GM12878 (cell line): ENCODE measurements at regions not wholly inside any gene's neighbourhood (a gene's known extent, or its start where the extent isn't known, plus 50 kb on each side); places are given as distances from the start of the nearest gene placed in this dataset.

Experiments used
- ATAC-seq: fragments of 200-7000 bp; cut with Tn5 transposase; 3 replicates; pipeline ENCODE4 v1.9.1; 2020; ENCODE audit warnings: mild to moderate bottlenecking, moderate library complexity
- BruUV-seq: library from RNA; stranded (reverse); fragments of 400-500 nt; replicated peaks from 2 replicates; lab custom pipeline; 2021; lab: Mats Ljungman, UMichigan
- CTCF ChIA-PET: fragments of 300-600 bp; sonication (Branson Sonifier 250); formaldehyde crosslinking; extraction: SDS; loops from one replicate; lab custom pipeline; 2021; ENCODE audit warnings: inconsistent platforms; lab: Yijun Ruan, JAX
- POLR2A ChIA-PET: fragments of 350-600 bp; formaldehyde crosslinking; extraction: SDS; loops from one replicate; lab custom pipeline; 2021; ENCODE audit warnings: inconsistent platforms; lab: Charles Lee
- RAD21 ChIA-PET: fragments of 300-600 bp; sonication (Branson Sonifier 250); formaldehyde crosslinking; loops from one replicate; lab custom pipeline; 2023; ENCODE audit warnings: antibody characterized with exemption; ENCODE audit not compliant: unreplicated experiment; lab: Charles Lee
- SMC1A ChIA-PET: fragments of 300-600 bp; sonication (Branson Sonifier 250); formaldehyde crosslinking; loops from one replicate; lab custom pipeline; 2023; ENCODE audit not compliant: unreplicated experiment, uncharacterized antibody; lab: Charles Lee
- DNase-seq: peaks from one replicate; pipeline ENCODE4 v3.0.0-alpha.2; 2011; ENCODE audit warnings: low read depth, low spot score
- FAIRE-seq: peaks from 3 replicates; lab custom pipeline; 2011; peaks lifted over from hg19 to GRCh38; lab: Jason Lieb, UNC
- H2AFZ ChIP-seq: 2 replicates; pipeline ENCODE4 v1.6.0; 2011; ENCODE audit warnings: low read depth, low read length, control low read depth; ENCODE audit not compliant: control insufficient read depth
- H3K27ac ChIP-seq: 2 replicates; pipeline ENCODE4 v1.5.1; 2011; ENCODE audit warnings: control low read depth; ENCODE audit not compliant: control insufficient read depth, insufficient read depth
- H3K27me3 ChIP-seq, 2 experiments: replicated peaks in 1 of 2; 2 replicates each; pipeline versions ENCODE4 v1.6.0 to v1.6.1; 2011; ENCODE audit warnings: low read length in 1 of 2; ENCODE audit not compliant: control insufficient read depth in 2 of 2, insufficient read depth in 2 of 2
- H3K36me3 ChIP-seq, 2 experiments: 2 replicates each; pipeline ENCODE4 v1.5.1; 2011; ENCODE audit warnings: low read length in 1 of 2; ENCODE audit not compliant: control insufficient read depth in 2 of 2, insufficient read depth in 2 of 2
- H3K4me1 ChIP-seq: 2 replicates; pipeline ENCODE4 v1.6.1; 2011; ENCODE audit warnings: mild to moderate bottlenecking, low read length, moderate library complexity, mixed read lengths; ENCODE audit not compliant: control insufficient read depth, insufficient read depth
- H3K4me2 ChIP-seq: 2 replicates; pipeline ENCODE4 v1.6.0; 2011; ENCODE audit warnings: control low read depth; ENCODE audit not compliant: control insufficient read depth, insufficient read depth
- H3K4me3 ChIP-seq: fragments of 200-600 bp; sonication (generic); 2 replicates; pipeline ENCODE4 v1.5.1; 2016
- H3K79me2 ChIP-seq: 2 replicates; pipeline ENCODE4 v1.6.0; 2011; ENCODE audit warnings: low read length; ENCODE audit not compliant: control insufficient read depth, insufficient read depth
- H3K9ac ChIP-seq: 2 replicates; pipeline ENCODE4 v1.8.0; 2011; ENCODE audit warnings: low read length, control low read depth, mixed read lengths; ENCODE audit not compliant: control insufficient read depth, insufficient read depth
- H3K9me3 ChIP-seq: replicated peaks from 3 replicates; pipeline ENCODE4 v1.5.1; 2011; ENCODE audit warnings: mild to moderate bottlenecking, low read length; ENCODE audit not compliant: control insufficient read depth, insufficient read depth
- H4K20me1 ChIP-seq: 2 replicates; pipeline ENCODE4 v1.6.0; 2011; ENCODE audit not compliant: control insufficient read depth, insufficient read depth
- BMI1 ChIP-seq: fragments of 450-650 bp; IDR thresholded peaks from 2 replicates; pipeline ENCODE4 v1.6.1; 2016; ENCODE audit warnings: mild to moderate bottlenecking, moderate library complexity, borderline replicate concordance
- EED ChIP-seq: sonication (generic); IDR thresholded peaks from 2 replicates; pipeline ENCODE4 v1.6.1; 2016; ENCODE audit warnings: antibody characterized with exemption, low read depth
- RCOR1 ChIP-seq: conservative IDR thresholded peaks from 2 replicates; pipeline ENCODE4 v1.6.1; 2012; ENCODE audit warnings: low read depth, low read length, improper control_type of control experiment
- WGBS: methylation state at CpG from one replicate; pipeline ENCODE4 v1.1.6; 2016; ENCODE audit warnings: low lambda C conversion rate; ENCODE audit not compliant: insufficient replicate concordance, insufficient coverage; ENCODE audit errors: missing lambda C conversion rate; 5-methylcytosine and 5-hydroxymethylcytosine counted together
- in situ Hi-C: fragments of 300-500 bp; cut with MboI; formaldehyde crosslinking; loops from 9 replicates; pipeline ENCODE4 v1.14.3; 2018; ENCODE audit warnings: mixed read lengths
- intact Hi-C: fragments of 100-400 bp; cut with micrococcal nuclease; formaldehyde crosslinking; loops from one replicate; pipeline ENCODE4 v1.14.2; 2022; ENCODE audit not compliant: unreplicated experiment
- TF ChIP-seq, protein P1 (sequence below): fragments of 450-650 bp; IDR thresholded peaks from 2 replicates; pipeline ENCODE4 v1.6.1; 2017; ENCODE audit warnings: antibody characterized with exemption, mild to moderate bottlenecking, moderate library complexity

DNA sequence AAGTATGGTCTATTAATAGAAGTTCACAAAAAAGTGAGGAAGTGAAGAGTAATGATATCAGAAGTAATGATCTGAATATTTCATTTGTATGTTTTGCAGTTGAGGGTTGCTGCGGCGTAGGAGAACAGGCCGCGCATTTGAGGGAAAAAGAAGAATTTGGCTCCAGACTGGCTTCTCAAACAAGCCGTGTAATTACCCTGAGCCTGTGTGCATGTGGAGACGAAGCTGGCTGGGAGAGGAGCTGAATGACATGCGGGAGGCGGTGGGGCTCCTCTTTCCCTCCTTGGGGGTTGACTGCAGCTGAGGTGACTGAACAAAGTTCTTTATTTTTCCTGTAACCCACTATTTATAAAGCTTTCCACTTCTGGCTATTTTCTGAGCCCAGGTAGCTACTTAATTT lies 115.5 kb upstream of the AFDN start:
- 37% methylated on average over 8 of the region's 8 CpGs for WGBS
- in situ Hi-C loops, result no loop called here
- Histone ChIP-seq H3K4me3 (no peak overlapping the region), H3K4me1 (peaks cover 4% of the 10 kb centered on the region; the same call in 1 of the 2 replicates), H4K20me1 (no peaks in the 10 kb centered on the region), H3K4me2 (no peak overlapping the region), H3K9me3 (no peaks in the 10 kb centered on the region), H3K27me3 (peaks cover 7 to 8% of the 10 kb centered on the region in 2 experiments), H3K79me2 (no peaks in the 10 kb centered on the region), H3K27ac (no peak overlapping the region), H3K9ac (no peak overlapping the region), H3K36me3 (no peaks in the 10 kb centered on the region), H2AFZ (no peak overlapping the region)
- ChIA-PET POLR2A (no interaction called here), CTCF (no interaction called here), SMC1A (no interaction called here), RAD21 (no interaction called here)
- no TSS peak for BruUV-seq
- TF ChIP-seq, protein P1, sequence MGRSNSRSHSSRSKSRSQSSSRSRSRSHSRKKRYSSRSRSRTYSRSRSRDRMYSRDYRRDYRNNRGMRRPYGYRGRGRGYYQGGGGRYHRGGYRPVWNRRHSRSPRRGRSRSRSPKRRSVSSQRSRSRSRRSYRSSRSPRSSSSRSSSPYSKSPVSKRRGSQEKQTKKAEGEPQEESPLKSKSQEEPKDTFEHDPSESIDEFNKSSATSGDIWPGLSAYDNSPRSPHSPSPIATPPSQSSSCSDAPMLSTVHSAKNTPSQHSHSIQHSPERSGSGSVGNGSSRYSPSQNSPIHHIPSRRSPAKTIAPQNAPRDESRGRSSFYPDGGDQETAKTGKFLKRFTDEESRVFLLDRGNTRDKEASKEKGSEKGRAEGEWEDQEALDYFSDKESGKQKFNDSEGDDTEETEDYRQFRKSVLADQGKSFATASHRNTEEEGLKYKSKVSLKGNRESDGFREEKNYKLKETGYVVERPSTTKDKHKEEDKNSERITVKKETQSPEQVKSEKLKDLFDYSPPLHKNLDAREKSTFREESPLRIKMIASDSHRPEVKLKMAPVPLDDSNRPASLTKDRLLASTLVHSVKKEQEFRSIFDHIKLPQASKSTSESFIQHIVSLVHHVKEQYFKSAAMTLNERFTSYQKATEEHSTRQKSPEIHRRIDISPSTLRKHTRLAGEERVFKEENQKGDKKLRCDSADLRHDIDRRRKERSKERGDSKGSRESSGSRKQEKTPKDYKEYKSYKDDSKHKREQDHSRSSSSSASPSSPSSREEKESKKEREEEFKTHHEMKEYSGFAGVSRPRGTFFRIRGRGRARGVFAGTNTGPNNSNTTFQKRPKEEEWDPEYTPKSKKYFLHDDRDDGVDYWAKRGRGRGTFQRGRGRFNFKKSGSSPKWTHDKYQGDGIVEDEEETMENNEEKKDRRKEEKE, result no peak
- TF ChIP-seq RCOR1, result no peak
- no peak for TF ChIP-seq BMI1
- TF ChIP-seq EED, result no peak
- no peak for DNase-seq
- FAIRE-seq, result no peak
- intact Hi-C loops, result no loop called here
- no peak for ATAC-seq
